ENCODE measurements at regions not wholly inside any gene's neighbourhood (a gene's known extent, or its start where the extent isn't known, plus 50 kb on each side); places are given as distances from the start of the nearest gene placed in this dataset.
"Not testable (repeated sequence)": the region's sequence is repeated elsewhere in the genome, so short reads cannot be mapped to it uniquely, and the experiment has no call there.

DNA sequence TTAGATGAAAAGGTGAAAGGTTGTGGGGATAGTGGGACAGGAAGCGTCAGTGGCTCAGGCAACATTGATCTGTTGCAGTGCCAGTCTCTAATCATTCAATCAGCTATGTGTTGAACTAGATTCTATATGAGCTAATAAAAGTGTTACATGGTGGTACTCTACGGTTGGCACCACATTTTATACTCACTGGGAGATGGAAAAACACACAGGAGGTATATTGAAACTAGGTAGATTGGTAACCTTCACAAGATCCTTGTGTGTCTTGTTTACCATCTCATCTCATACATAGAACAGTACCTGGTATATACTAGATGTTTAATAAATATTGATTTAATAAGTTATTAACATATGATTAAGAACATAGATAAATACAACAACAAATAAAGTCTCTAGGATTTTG, 152.7 kb downstream of the NAA11 start:
- no peak for DNase-seq
- Histone ChIP-seq H3K9me3 (peaks cover 0 to 9% (median 0%) of the 10 kb centered on the region in 3 donors), H3K27ac (no peak overlapping the region), H3K4me1 (peaks cover 0 to 22% (median 8%) of the 10 kb centered on the region in 4 donors), H3K27me3 (no peaks in the 10 kb centered on the region), H3K4me3 (no peak overlapping the region), H3K36me3 (peaks cover 0 to 1% (median 0%) of the 10 kb centered on the region in 3 donors)
- TF ChIP-seq, protein P1, sequence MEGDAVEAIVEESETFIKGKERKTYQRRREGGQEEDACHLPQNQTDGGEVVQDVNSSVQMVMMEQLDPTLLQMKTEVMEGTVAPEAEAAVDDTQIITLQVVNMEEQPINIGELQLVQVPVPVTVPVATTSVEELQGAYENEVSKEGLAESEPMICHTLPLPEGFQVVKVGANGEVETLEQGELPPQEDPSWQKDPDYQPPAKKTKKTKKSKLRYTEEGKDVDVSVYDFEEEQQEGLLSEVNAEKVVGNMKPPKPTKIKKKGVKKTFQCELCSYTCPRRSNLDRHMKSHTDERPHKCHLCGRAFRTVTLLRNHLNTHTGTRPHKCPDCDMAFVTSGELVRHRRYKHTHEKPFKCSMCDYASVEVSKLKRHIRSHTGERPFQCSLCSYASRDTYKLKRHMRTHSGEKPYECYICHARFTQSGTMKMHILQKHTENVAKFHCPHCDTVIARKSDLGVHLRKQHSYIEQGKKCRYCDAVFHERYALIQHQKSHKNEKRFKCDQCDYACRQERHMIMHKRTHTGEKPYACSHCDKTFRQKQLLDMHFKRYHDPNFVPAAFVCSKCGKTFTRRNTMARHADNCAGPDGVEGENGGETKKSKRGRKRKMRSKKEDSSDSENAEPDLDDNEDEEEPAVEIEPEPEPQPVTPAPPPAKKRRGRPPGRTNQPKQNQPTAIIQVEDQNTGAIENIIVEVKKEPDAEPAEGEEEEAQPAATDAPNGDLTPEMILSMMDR (IDR thresholded peaks at IDR 0.05) = no peak
- intact Hi-C loops (cut with DNase I; ENCODE audit: low total_unique reads) = no loop called here

- H3K36me3 ChIP-seq = peaks cover 0 to 5% (median 0%) of the 10 kb centered on the region in 3 donors
- H3K27me3 ChIP-seq = no peaks in the 10 kb centered on the region
- TF ChIP-seq, protein P1 (IDR thresholded peaks at IDR 0.05) = no peak
- peaks cover 0 to 13% (median 0%) of the 10 kb centered on the region in 3 donors for H3K9me3 ChIP-seq
- H3K4me3 ChIP-seq = no peak overlapping the region
- H3K27ac ChIP-seq = no peak overlapping the region
- intact Hi-C loops (cut with DNase I; ENCODE audit: low total_unique reads) = no loop called here
- no peak for DNase-seq
- H3K4me1 ChIP-seq = peaks cover 0 to 3% (median 0%) of the 10 kb centered on the region in 4 donors
Observed at GRCh38 chr4:79170077-79170476, 155.8 kb downstream of the NAA11 start.

- H3K9me3 ChIP-seq = peaks cover 0 to 18% (median 0%) of the 10 kb centered on the region in 3 donors
- H3K27ac ChIP-seq = no peak overlapping the region
- no peaks in the 10 kb centered on the region for H3K4me1 ChIP-seq
- intact Hi-C loops (cut with DNase I; ENCODE audit: low total_unique reads) = no loop called here
- peaks cover 0 to 5% (median 0%) of the 10 kb centered on the region in 3 donors for H3K36me3 ChIP-seq
- H3K4me3 ChIP-seq = no peak overlapping the region
- TF ChIP-seq, protein P1 (IDR thresholded peaks at IDR 0.05) = no peak
- no peaks in the 10 kb centered on the region for H3K27me3 ChIP-seq
- DNase-seq = no peak
Observed at GRCh38 chr4:79164907-79165610, 160.8 kb downstream of the NAA11 start.

DNA sequence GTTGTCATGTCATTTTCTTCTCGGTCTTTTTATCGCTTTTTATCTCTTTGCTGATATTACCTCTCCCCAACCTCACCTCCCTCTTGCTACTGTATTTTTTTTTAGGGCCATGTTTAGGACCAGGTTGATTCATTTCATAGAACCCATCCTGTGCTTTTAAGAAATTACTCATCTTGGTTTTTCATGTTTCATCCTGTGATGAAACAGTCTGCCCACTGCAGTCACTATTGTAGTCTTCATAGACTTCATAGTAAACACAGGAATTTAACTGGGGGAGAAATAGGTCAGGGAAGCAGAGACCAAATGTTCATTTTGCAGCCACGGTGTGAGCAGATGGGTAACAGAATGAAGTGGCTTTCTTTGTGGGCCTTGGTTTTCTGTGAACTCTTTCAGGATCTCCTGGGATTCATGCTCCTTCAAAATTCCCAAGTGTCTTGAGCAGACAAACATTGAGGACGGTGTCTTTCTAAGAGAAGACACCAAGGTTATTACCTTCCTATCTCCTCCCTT, 161.8 kb downstream of the NAA11 start:
- DNase-seq = no peak
- no peaks in the 10 kb centered on the region for H3K4me1 ChIP-seq
- H3K4me3 ChIP-seq = no peak overlapping the region
- H3K36me3 ChIP-seq = peaks cover 0 to 5% (median 0%) of the 10 kb centered on the region in 3 donors
- H3K27ac ChIP-seq = no peak overlapping the region
- H3K9me3 ChIP-seq = peaks cover 0 to 15% (median 0%) of the 10 kb centered on the region in 3 donors
- TF ChIP-seq, protein P1 (IDR thresholded peaks at IDR 0.05) = no peak
- no peaks in the 10 kb centered on the region for H3K27me3 ChIP-seq
- intact Hi-C loops (cut with DNase I; ENCODE audit: low total_unique reads) = no loop called here

GRCh38 chr4:79160962-79161361, 164.9 kb downstream of the NAA11 start:
- Histone ChIP-seq H3K4me1 (no peaks in the 10 kb centered on the region), H3K4me3 (no peak overlapping the region), H3K36me3 (no peaks in the 10 kb centered on the region), H3K27ac (no peak overlapping the region), H3K9me3 (peaks cover 0 to 5% (median 0%) of the 10 kb centered on the region in 3 donors), H3K27me3 (no peaks in the 10 kb centered on the region)
- TF ChIP-seq, protein P1 (IDR thresholded peaks at IDR 0.05) = no peak
- intact Hi-C loops (cut with DNase I; ENCODE audit: low total_unique reads) = no loop called here
- no peak for DNase-seq

DNA sequence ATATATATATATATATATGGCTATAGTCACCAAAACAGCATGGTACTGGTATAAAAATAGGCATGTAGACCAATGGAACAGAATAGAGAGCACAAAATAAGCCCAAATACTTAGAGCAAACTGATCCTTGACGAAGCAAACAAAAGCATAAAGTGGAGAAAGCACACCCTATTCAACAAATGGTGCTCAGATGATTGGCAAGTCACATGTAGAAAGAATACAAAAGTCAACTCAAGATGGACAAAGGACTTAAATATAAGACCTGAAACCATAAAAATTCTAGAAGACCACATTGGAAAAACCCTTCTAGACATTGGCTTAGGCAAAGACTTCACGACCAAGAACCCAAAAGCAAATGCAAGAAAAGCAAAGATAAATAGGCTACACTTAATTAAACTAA, 167.2 kb downstream of the NAA11 start:
- H3K4me1 ChIP-seq; H3K4me3 ChIP-seq; H3K36me3 ChIP-seq; DNase-seq; H3K27me3 ChIP-seq; H3K9me3 ChIP-seq; intact Hi-C loops (cut with DNase I; ENCODE audit: low total_unique reads); H3K27ac ChIP-seq: not testable (repeated sequence)
